ENCODE measurements at regions not wholly inside any gene's neighbourhood (a gene's known extent, or its start where the extent isn't known, plus 50 kb on each side); places are given as distances from the start of the nearest gene placed in this dataset.

- TF ChIP-seq, protein P1, sequence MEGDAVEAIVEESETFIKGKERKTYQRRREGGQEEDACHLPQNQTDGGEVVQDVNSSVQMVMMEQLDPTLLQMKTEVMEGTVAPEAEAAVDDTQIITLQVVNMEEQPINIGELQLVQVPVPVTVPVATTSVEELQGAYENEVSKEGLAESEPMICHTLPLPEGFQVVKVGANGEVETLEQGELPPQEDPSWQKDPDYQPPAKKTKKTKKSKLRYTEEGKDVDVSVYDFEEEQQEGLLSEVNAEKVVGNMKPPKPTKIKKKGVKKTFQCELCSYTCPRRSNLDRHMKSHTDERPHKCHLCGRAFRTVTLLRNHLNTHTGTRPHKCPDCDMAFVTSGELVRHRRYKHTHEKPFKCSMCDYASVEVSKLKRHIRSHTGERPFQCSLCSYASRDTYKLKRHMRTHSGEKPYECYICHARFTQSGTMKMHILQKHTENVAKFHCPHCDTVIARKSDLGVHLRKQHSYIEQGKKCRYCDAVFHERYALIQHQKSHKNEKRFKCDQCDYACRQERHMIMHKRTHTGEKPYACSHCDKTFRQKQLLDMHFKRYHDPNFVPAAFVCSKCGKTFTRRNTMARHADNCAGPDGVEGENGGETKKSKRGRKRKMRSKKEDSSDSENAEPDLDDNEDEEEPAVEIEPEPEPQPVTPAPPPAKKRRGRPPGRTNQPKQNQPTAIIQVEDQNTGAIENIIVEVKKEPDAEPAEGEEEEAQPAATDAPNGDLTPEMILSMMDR (IDR thresholded peaks at IDR 0.05): no peak
- TF ChIP-seq POLR2AphosphoS5 (IDR thresholded peaks at IDR 0.05) (no peak), POLR2A (IDR thresholded peaks at IDR 0.05) (no peak)
These were observed 432.9 kb upstream of the CFAP20DC start for GRCh38 chr3:59482684-59483083.
